OCI-LY1 (cell line): ENCODE measurements at regions not wholly inside any gene's neighbourhood (a gene's known extent, or its start where the extent isn't known, plus 50 kb on each side); places are given as distances from the start of the nearest gene placed in this dataset.

Experiments
- H2AFZ ChIP-seq: fragments of 200-600 bp; sonication (generic), shearing (Covaris generic); 2 replicates; pipeline ENCODE4 v1.6.0; 2014; ENCODE audit warnings: antibody characterized with exemption, mild to moderate bottlenecking, low read length
- H3F3A ChIP-seq: fragments of 200-600 bp; sonication (generic), shearing (Covaris generic); 2 replicates; pipeline ENCODE4 v1.6.0; 2014; ENCODE audit warnings: mild to moderate bottlenecking, antibody characterized with exemption, low read length, moderate library complexity; ENCODE audit not compliant: insufficient read depth
- H3K27ac ChIP-seq: fragments of 200-600 bp; sonication (generic); 2 replicates; pipeline ENCODE4 v1.5.1; 2014; ENCODE audit warnings: low read length, mixed run types, mild to moderate bottlenecking, low read depth; ENCODE audit not compliant: poor library complexity, severe bottlenecking
- H3K27me3 ChIP-seq: fragments of 200-600 bp; sonication (generic); 2 replicates; pipeline ENCODE4 v1.6.0; 2014; ENCODE audit warnings: antibody characterized with exemption, mild to moderate bottlenecking, low read length, moderate library complexity; ENCODE audit not compliant: insufficient read depth
- H3K36me3 ChIP-seq: fragments of 200-600 bp; sonication (generic); 2 replicates; pipeline ENCODE4 v1.6.1; 2014; ENCODE audit warnings: mild to moderate bottlenecking, antibody characterized with exemption, low read length, moderate library complexity, mixed read lengths; ENCODE audit not compliant: insufficient read depth
- H3K4me1 ChIP-seq: fragments of 200-600 bp; sonication (generic); 2 replicates; pipeline ENCODE4 v1.5.1; 2014; ENCODE audit warnings: mild to moderate bottlenecking, low read length, moderate library complexity; ENCODE audit not compliant: insufficient read depth, severe bottlenecking
- H3K4me2 ChIP-seq: fragments of 200-600 bp; sonication (generic), shearing (Covaris generic); 2 replicates; pipeline ENCODE4 v1.6.1; 2014; ENCODE audit warnings: low read length
- H3K4me3 ChIP-seq: fragments of 200-600 bp; sonication (generic); 2 replicates; pipeline ENCODE4 v1.5.1; 2014; ENCODE audit warnings: low read length, low read depth, mild to moderate bottlenecking, mixed read lengths; ENCODE audit not compliant: poor library complexity, severe bottlenecking
- H3K79me2 ChIP-seq: fragments of 200-600 bp; shearing (Covaris generic); 2 replicates; pipeline ENCODE4 v1.6.1; 2016; ENCODE audit warnings: mixed run types, low read length, mixed read lengths; ENCODE audit not compliant: insufficient read depth
- H3K9ac ChIP-seq: fragments of 200-600 bp; sonication (generic), shearing (Covaris generic); 2 replicates; pipeline ENCODE4 v1.6.1; 2014; ENCODE audit warnings: mild to moderate bottlenecking, low read length, mixed read lengths
- H3K9me2 ChIP-seq: fragments of 200-600 bp; sonication (generic), shearing (Covaris generic); 2 replicates; pipeline ENCODE4 v1.6.1; 2014; ENCODE audit warnings: low read depth, mild to moderate bottlenecking, low read length, mixed read lengths
- H3K9me3 ChIP-seq: fragments of 200-600 bp; shearing (Covaris generic); 2 replicates; pipeline ENCODE4 v1.6.1; 2014; ENCODE audit warnings: low read length, mixed read lengths
- H4K20me1 ChIP-seq: fragments of 200-600 bp; sonication (generic), shearing (Covaris generic); 2 replicates; pipeline ENCODE4 v1.6.0; 2016; ENCODE audit warnings: mild to moderate bottlenecking, low read length; ENCODE audit not compliant: insufficient read depth
- EZH2 ChIP-seq: fragments of 200-600 bp; sonication (generic), shearing (Covaris generic); IDR thresholded peaks from 2 replicates; pipeline ENCODE4 v1.8.0; 2017; ENCODE audit warnings: borderline replicate concordance, mixed run types, mild to moderate bottlenecking, antibody characterized with exemption, low read length, moderate library complexity, mixed read lengths
- TF ChIP-seq, protein P1 (sequence below): fragments of 200-600 bp; sonication (generic), shearing (Covaris generic); IDR thresholded peaks from 2 replicates; pipeline ENCODE4 v1.5.1; 2017; ENCODE audit warnings: mild to moderate bottlenecking, antibody characterized with exemption, low read length, moderate library complexity, mixed read lengths

GRCh38 chr1:164296172-164296571 lies 262.8 kb upstream of the PBX1 start:
- H3K4me1 ChIP-seq: no peaks in the 10 kb centered on the region
- TF ChIP-seq, protein P1, sequence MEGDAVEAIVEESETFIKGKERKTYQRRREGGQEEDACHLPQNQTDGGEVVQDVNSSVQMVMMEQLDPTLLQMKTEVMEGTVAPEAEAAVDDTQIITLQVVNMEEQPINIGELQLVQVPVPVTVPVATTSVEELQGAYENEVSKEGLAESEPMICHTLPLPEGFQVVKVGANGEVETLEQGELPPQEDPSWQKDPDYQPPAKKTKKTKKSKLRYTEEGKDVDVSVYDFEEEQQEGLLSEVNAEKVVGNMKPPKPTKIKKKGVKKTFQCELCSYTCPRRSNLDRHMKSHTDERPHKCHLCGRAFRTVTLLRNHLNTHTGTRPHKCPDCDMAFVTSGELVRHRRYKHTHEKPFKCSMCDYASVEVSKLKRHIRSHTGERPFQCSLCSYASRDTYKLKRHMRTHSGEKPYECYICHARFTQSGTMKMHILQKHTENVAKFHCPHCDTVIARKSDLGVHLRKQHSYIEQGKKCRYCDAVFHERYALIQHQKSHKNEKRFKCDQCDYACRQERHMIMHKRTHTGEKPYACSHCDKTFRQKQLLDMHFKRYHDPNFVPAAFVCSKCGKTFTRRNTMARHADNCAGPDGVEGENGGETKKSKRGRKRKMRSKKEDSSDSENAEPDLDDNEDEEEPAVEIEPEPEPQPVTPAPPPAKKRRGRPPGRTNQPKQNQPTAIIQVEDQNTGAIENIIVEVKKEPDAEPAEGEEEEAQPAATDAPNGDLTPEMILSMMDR: no peak
- TF ChIP-seq EZH2: no peak
- no peaks in the 10 kb centered on the region for H3K9me3 ChIP-seq
- no peaks in the 10 kb centered on the region for H3K27me3 ChIP-seq
- no peak overlapping the region for H3K4me2 ChIP-seq
- H3K9ac ChIP-seq: no peak overlapping the region
- no peaks in the 10 kb centered on the region; the same call in 1 of the 2 replicates for H3K9me2 ChIP-seq
- no peaks in the 10 kb centered on the region for H3K79me2 ChIP-seq
- no peaks in the 10 kb centered on the region for H3K36me3 ChIP-seq
- no peaks in the 10 kb centered on the region for H3F3A ChIP-seq
- no peaks in the 10 kb centered on the region for H4K20me1 ChIP-seq
- no peak overlapping the region for H2AFZ ChIP-seq
- H3K27ac ChIP-seq: no peak overlapping the region
- H3K4me3 ChIP-seq: no peak overlapping the region

GRCh38 chr1:164308101-164308500 lies 250.9 kb upstream of the PBX1 start:
- H3K27me3 ChIP-seq: no peaks in the 10 kb centered on the region
- H3K36me3 ChIP-seq: no peaks in the 10 kb centered on the region
- H3K4me1 ChIP-seq: no peaks in the 10 kb centered on the region
- no peaks in the 10 kb centered on the region for H3K9me2 ChIP-seq
- H3K4me3 ChIP-seq: no peak overlapping the region
- no peak overlapping the region for H3K9ac ChIP-seq
- no peaks in the 10 kb centered on the region for H3K9me3 ChIP-seq
- H3K27ac ChIP-seq: no peak overlapping the region
- H2AFZ ChIP-seq: no peak overlapping the region
- H3F3A ChIP-seq: no peaks in the 10 kb centered on the region
- TF ChIP-seq EZH2: no peak
- TF ChIP-seq, protein P1: no peak
- H4K20me1 ChIP-seq: no peaks in the 10 kb centered on the region
- H3K79me2 ChIP-seq: no peaks in the 10 kb centered on the region
- H3K4me2 ChIP-seq: no peak overlapping the region

DNA sequence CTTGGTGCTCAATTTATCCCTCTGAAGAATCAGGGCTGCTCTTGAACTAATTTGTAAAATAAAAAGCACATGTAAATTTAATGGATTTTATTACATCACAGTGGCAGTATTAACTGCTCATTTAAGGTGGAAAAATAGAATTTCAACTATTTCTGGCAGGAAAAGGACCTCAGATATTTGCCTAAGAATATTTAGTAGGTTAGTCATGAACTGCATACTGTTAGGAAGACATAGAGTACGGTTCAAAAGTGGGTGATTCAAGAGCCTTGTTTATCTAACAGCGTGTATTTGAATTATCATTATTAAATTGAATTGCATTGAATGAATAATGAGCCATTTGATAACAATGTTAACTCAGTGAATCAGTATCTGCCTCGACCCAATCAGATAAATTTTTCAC lies 248.8 kb upstream of the PBX1 start:
- Histone ChIP-seq H3K9me3 (no peaks in the 10 kb centered on the region), H3K79me2 (no peaks in the 10 kb centered on the region), H3K4me1 (no peaks in the 10 kb centered on the region), H3K4me2 (no peak overlapping the region), H2AFZ (no peak overlapping the region), H4K20me1 (no peaks in the 10 kb centered on the region), H3K4me3 (no peak overlapping the region), H3K36me3 (no peaks in the 10 kb centered on the region), H3K9ac (no peak overlapping the region), H3F3A (no peaks in the 10 kb centered on the region), H3K27me3 (no peaks in the 10 kb centered on the region), H3K9me2 (no peaks in the 10 kb centered on the region), H3K27ac (no peak overlapping the region)
- TF ChIP-seq EZH2: no peak
- TF ChIP-seq, protein P1: no peak
